GM21576 (cell line): ENCODE measurements at regions not wholly inside any gene's neighbourhood (a gene's known extent, or its start where the extent isn't known, plus 50 kb on each side); places are given as distances from the start of the nearest gene placed in this dataset.

Source experiments
- ATAC-seq: cut with Tn5 transposase; IDR thresholded peaks from one replicate; pipeline ENCODE4 v1.9.1; 2021; ENCODE audit warnings: mild to moderate bottlenecking, moderate library complexity; ENCODE audit not compliant: unreplicated experiment

DNA sequence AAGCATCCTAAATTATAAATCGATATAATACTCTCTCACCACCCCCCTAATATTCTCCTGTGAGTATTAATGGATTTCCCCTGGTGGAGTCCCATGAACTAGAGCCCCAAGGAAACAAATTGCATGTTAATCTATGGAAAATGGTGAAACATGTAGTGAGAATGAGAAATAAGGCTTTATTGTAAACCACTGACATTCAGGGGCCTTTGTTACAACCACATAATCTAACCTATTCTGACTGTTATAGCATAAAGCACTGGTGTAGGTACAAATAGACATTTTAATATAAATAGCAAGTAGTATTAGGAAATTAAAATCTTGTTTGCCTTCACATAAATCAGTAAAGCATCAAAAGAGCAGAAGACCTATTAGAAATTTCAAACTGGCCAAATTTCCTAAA is 65.3 kb upstream of the TLK1 start:
- no peak for ATAC-seq

DNA sequence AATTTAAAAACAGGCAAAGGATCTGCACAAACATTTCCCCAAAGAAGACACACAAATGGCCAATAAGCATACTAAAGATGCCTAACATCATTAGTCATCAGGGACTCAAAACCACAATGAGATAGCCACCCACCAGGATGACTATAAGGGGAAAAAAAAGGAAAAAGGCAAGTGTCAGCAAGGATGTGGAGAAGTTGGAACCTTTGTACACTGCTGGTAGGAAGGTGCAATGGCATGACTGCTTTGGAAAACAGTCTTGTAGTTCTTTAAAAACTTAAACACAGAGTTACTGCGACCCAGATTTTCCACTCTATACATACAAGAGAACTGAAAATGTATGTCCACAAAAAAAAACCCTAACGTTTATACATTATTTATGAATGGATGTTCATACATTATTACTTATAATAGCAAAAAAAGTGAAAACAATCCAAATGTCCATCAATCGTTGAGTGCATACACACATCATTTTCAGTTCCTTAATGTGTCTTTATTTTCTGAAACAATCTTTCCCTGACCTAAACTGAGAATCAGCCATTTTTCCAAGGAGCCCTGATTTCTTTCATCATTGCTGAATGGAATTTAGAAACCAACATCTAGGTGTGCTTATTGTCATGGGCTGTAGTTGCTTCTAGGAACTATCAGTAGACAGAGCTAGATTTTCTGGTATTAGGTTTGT is 64.7 kb upstream of the TLK1 start:
- ATAC-seq, result no peak

DNA sequence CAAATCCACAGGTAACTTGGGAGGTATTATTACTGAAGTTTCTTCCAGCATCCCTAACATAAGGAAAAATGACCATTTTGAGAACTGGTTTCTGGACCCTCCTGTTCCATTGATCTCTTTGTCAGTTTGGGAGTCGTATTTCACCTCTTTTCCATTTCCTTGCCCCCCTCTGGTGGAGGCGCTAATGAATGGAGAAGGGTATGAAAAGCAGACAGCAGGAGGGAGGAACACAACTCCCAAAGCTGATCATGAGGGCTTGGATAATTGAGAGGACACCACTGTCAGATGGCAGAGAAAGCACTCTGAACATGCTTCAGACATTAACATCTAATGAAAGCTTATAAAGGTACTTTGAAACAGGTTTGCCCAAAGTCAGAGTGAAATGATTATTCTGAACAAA is 56.6 kb upstream of the TLK1 start:
- ATAC-seq, result no peak

DNA sequence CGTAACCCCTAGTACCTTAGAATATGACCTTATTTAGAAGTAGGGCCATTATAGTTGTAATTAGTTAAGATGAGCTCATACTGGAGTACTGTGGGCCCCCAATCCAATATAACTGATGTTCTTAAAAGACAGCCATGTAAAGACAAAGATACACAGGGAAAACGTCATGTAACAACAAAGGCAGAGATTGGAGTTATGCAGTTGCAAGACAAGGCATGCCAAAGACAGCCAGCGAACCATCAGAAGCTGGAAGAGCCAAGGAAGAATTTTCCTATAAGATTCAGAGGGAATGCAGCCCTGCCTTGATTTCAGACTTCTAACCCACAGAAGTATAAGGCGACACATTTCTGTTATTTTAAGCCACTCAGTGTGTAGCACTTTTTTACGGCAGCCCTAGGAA is 55.9 kb upstream of the TLK1 start:
- ATAC-seq, result no peak

DNA sequence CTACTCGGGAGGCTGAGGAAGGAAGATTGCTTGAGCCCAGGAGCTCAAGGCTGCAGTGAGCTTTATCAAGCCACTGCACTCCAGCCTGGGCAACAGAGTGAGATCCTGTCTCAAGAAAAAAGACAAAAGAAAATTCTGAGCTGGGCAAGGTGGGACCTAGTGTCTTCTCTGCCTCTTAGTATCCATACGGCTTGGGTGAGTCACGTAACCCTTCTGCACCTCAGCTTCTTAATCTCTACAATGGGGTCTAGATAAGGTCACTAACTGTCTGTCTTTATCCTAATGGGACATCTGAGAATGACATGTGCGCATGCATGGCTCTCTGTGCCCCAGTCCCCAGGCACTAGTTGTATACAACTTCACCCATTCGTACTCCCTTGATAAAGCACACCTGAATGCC is 53.4 kb upstream of the TLK1 start:
- no peak for ATAC-seq

DNA sequence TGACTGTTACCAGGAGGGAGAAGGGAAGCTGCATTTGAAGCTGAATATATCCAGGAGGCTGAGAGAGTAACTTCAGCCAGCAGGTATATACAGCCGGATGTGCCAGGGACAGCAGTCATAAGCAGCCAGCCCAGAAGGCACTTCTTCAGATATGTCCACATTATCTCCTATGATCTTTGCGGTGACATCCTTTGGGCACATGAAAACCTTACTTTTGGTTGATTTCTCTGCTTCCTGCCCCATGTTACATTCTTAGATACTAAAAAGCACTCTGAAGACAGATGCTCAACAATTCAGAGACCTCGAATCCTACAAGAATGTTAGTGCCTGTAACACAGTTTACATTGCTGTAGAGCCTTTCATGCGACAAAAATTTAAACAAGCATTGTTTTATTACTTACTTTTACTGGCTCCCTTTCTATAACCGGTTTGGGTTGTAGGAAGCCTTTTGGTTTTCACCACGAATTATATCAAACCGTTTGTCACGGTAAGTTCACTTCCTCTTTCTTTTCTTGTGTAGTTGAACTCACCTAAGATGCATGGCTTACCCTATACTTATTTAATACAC is 50.3 kb upstream of the TLK1 start:
- peak; percentile 63 for ATAC-seq
